ENCODE measurements at regions not wholly inside any gene's neighbourhood (a gene's known extent, or its start where the extent isn't known, plus 50 kb on each side); places are given as distances from the start of the nearest gene placed in this dataset.

GRCh38 chr1:29461115-29461739 is 224.9 kb downstream of the PTPRU start:
- Histone ChIP-seq H3K4me3 (no peak overlapping the region), H3K9me3 (peaks cover 0 to 27% (median 0%) of the 10 kb centered on the region in 3 donors), H3K27me3 (peaks cover 62% of the 10 kb centered on the region), H3K36me3 (no peaks in the 10 kb centered on the region), H3K4me1 (no peaks in the 10 kb centered on the region), H3K27ac (no peak overlapping the region)
- TF ChIP-seq CTCF (IDR thresholded peaks at IDR 0.05), result no peak
- TF ChIP-seq EP300 (IDR thresholded peaks at IDR 0.05), result no peak
- TF ChIP-seq POLR2AphosphoS5 (IDR thresholded peaks at IDR 0.05), result no peak
- no peak for TF ChIP-seq POLR2A (IDR thresholded peaks at IDR 0.05)
- WGBS, 2 donors (ENCODE audit: low coverage in 1 of 2), result 82% methylated on average over 3 of the region's 7 CpGs; no CpG with 5 or more reads in 1 of the 2 donors
- ATAC-seq, result no peak

GRCh38 chr1:29460694-29461093 is 224.4 kb downstream of the PTPRU start:
- TF ChIP-seq EP300 (IDR thresholded peaks at IDR 0.05), result no peak
- TF ChIP-seq POLR2AphosphoS5 (IDR thresholded peaks at IDR 0.05), result no peak
- Histone ChIP-seq H3K9me3 (peaks cover 0 to 22% (median 0%) of the 10 kb centered on the region in 3 donors), H3K36me3 (no peaks in the 10 kb centered on the region), H3K4me1 (no peaks in the 10 kb centered on the region), H3K27me3 (peaks cover 67% of the 10 kb centered on the region), H3K27ac (no peak overlapping the region), H3K4me3 (no peak overlapping the region)
- no peak for ATAC-seq

- no peaks in the 10 kb centered on the region for H3K36me3 ChIP-seq
- WGBS, 2 donors (ENCODE audit: low coverage in 1 of 2), result 22 to 60% methylated on average over 1 of the region's 4 CpGs
- ATAC-seq, result no peak
- peaks cover 71% of the 10 kb centered on the region for H3K27me3 ChIP-seq
- H3K9me3 ChIP-seq, result peaks cover 0 to 16% (median 0%) of the 10 kb centered on the region in 3 donors
- no peak overlapping the region for H3K27ac ChIP-seq
- H3K4me1 ChIP-seq, result no peaks in the 10 kb centered on the region
- TF ChIP-seq CTCF (IDR thresholded peaks at IDR 0.05), result no peak
- no peak for TF ChIP-seq POLR2A (IDR thresholded peaks at IDR 0.05)
- TF ChIP-seq EP300 (IDR thresholded peaks at IDR 0.05), result no peak
- no peak overlapping the region for H3K4me3 ChIP-seq
Observed at GRCh38 chr1:29460041-29460610, 223.8 kb downstream of the PTPRU start.

GRCh38 chr1:29459620-29459945 is 223.3 kb downstream of the PTPRU start:
- Histone ChIP-seq H3K4me1 (no peaks in the 10 kb centered on the region), H3K27me3 (peaks cover 72% of the 10 kb centered on the region), H3K36me3 (no peaks in the 10 kb centered on the region), H3K9me3 (peaks cover 0 to 10% (median 0%) of the 10 kb centered on the region in 3 donors), H3K4me3 (no peak overlapping the region), H3K27ac (no peak overlapping the region)
- WGBS, 2 donors (ENCODE audit: low coverage in 1 of 2), result 82 to 85% methylated on average over 3 to 5 of the region's 6 CpGs
- ATAC-seq, result no peak
- TF ChIP-seq CTCF (IDR thresholded peaks at IDR 0.05) (no peak), POLR2AphosphoS5 (IDR thresholded peaks at IDR 0.05) (no peak), EP300 (IDR thresholded peaks at IDR 0.05) (no peak), POLR2A (IDR thresholded peaks at IDR 0.05) (no peak)

GRCh38 chr1:29458737-29459619 is 222.7 kb downstream of the PTPRU start:
- WGBS, 2 donors (ENCODE audit: low coverage in 1 of 2), result 80 to 100% methylated on average over 1 of the region's 8 CpGs
- Histone ChIP-seq H3K9me3 (peaks cover 0 to 6% (median 0%) of the 10 kb centered on the region in 3 donors), H3K4me1 (no peaks in the 10 kb centered on the region), H3K4me3 (no peak overlapping the region), H3K27ac (no peak overlapping the region), H3K27me3 (peaks cover 73% of the 10 kb centered on the region), H3K36me3 (no peaks in the 10 kb centered on the region)
- no peak for TF ChIP-seq POLR2AphosphoS5 (IDR thresholded peaks at IDR 0.05)
- no peak for TF ChIP-seq POLR2A (IDR thresholded peaks at IDR 0.05)
- no peak for TF ChIP-seq EP300 (IDR thresholded peaks at IDR 0.05)
- TF ChIP-seq CTCF (IDR thresholded peaks at IDR 0.05), result no peak
- no peak for ATAC-seq
